BJ (cell line): ENCODE measurements at regions not wholly inside any gene's neighbourhood (a gene's known extent, or its start where the extent isn't known, plus 50 kb on each side); places are given as distances from the start of the nearest gene placed in this dataset.
"Not testable (repeated sequence)": the region's sequence is repeated elsewhere in the genome, so short reads cannot be mapped to it uniquely, and the experiment has no call there.

Source experiments
- CTCF ChIA-PET: fragments of 350-600 bp; formaldehyde crosslinking; extraction: SDS; loops from one replicate; lab custom pipeline; 2021; ENCODE audit warnings: antibody characterized with exemption, inconsistent platforms; lab: Yijun Ruan, JAX
- POLR2A ChIA-PET: fragments of 300-600 bp; sonication (Branson Sonifier 250); formaldehyde crosslinking; extraction: SDS; loops from one replicate; lab custom pipeline; 2021; ENCODE audit warnings: antibody characterized with exemption; lab: Charles Lee
- DNase-seq: peaks from one replicate; pipeline ENCODE4 v3.0.0-alpha.2; 2011; ENCODE audit warnings: low read depth
- H3K27me3 ChIP-seq: 2 replicates; pipeline ENCODE4 v1.6.0; 2011; ENCODE audit warnings: low read length; ENCODE audit not compliant: control insufficient read depth, insufficient read depth
- H3K36me3 ChIP-seq: 2 replicates; pipeline ENCODE4 v1.5.1; 2011; ENCODE audit warnings: low read length; ENCODE audit not compliant: control insufficient read depth, insufficient read depth
- H3K4me3 ChIP-seq: 2 replicates; pipeline ENCODE4 v1.5.1; 2011; ENCODE audit warnings: low read depth, mild to moderate bottlenecking, control low read depth, low read length
- TF ChIP-seq, protein P1 (sequence below): IDR thresholded peaks from 2 replicates; pipeline ENCODE4 v1.5.1; 2011; ENCODE audit warnings: low read depth, mild to moderate bottlenecking, control low read depth, inconsistent platforms, low read length, moderate library complexity; ENCODE audit not compliant: insufficient read depth

DNA sequence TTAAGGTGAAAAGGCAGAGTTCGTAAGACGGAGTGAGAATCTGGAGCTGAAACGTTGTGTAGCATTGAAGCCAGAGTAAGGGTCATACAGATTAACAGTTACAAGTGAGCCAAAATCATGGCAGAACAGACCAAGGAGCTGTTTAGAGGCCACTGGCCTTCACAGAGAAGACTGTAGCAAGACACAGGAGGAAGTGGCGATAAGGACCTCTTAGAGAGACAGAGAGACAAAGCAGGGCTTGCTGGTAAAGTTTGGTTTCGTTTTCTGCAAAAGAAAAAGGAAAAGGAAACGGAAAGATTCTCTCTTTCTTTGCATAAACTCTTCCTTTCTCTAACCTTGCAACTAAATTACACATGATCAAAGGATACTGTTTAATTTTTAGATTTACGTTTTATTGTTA is 83.0 kb downstream of the AASDHPPT start:
- Histone ChIP-seq H3K27me3 (no peaks in the 10 kb centered on the region), H3K4me3 (no peak overlapping the region), H3K36me3 (no peaks in the 10 kb centered on the region)
- no peak for DNase-seq
- ChIA-PET POLR2A (no interaction called here), CTCF (interaction anchor here (1.0 kb wide), 1 partner anchor 9 kb away, joined by 3 read pairs; no protein-coding TSS in a partner anchor)
- TF ChIP-seq, protein P1, sequence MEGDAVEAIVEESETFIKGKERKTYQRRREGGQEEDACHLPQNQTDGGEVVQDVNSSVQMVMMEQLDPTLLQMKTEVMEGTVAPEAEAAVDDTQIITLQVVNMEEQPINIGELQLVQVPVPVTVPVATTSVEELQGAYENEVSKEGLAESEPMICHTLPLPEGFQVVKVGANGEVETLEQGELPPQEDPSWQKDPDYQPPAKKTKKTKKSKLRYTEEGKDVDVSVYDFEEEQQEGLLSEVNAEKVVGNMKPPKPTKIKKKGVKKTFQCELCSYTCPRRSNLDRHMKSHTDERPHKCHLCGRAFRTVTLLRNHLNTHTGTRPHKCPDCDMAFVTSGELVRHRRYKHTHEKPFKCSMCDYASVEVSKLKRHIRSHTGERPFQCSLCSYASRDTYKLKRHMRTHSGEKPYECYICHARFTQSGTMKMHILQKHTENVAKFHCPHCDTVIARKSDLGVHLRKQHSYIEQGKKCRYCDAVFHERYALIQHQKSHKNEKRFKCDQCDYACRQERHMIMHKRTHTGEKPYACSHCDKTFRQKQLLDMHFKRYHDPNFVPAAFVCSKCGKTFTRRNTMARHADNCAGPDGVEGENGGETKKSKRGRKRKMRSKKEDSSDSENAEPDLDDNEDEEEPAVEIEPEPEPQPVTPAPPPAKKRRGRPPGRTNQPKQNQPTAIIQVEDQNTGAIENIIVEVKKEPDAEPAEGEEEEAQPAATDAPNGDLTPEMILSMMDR = no peak

DNA sequence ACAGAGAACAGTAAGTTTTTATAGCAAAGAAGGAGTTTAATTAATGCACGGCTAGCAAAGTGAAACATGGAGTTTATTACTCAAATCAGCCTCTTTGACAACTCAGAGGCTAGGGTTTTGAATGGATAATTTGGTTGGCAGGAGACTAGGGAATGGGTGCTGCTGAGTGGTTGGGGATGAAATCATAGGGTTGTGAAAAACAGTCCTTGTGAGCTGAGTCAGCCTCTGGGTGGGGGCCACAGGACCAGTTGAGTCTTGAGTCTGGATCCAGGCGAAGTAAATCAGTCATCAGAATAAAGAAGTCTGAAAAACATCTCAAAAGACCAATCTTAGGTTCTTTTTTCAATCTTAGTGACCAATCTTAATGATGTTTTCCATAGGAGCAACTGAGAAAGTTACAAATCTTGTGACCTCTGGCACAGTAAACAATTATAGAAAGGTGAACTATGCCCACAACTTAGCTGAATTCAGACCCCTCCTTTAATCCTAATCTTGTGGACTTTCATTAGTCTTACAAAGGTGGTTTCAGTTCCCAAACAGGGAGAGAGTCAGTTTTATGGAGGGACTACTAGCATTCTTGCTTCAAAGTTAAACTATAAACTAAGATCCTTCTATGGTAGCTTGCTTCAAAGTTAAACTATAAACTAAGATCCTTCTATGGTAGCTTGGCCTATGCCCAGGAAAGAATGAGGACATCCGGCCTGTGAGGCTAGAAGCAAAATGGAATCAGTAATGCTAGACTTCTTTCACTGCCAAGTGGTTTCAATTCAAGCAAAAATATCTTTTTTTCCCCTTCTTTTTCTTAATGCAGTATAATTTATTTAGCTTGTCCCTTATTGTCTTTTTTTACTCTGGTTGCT is 84.5 kb downstream of the AASDHPPT start:
- Histone ChIP-seq H3K27me3 (no peaks in the 10 kb centered on the region), H3K36me3 (no peaks in the 10 kb centered on the region), H3K4me3 (no peak overlapping the region)
- TF ChIP-seq, protein P1 = no peak
- ChIA-PET CTCF (no interaction called here), POLR2A (no interaction called here)
- no peak for DNase-seq

DNA sequence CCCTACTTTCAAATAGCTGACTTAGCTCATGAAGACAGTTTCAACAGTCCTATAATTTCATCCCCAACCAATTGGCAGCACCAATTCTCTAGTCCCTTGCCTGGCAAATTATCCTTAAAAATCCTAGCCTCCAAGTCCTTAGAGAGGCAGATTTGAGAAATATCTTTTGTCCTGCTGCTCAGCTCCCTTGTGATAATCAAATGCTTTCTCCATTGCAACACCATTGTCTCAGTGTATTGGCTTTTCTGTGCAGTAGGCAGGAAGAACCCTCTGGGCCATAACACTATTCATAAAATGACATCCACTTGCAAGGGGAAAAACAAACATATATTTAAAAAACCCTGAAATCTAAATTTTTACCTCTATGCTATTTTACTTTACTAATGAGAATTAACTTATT is 89.6 kb downstream of the AASDHPPT start:
- POLR2A ChIA-PET = no interaction called here
- TF ChIP-seq, protein P1 = no peak
- Histone ChIP-seq H3K36me3 (no peaks in the 10 kb centered on the region), H3K27me3 (no peaks in the 10 kb centered on the region), H3K4me3 (no peak overlapping the region)
- no peak for DNase-seq
- CTCF ChIA-PET = no interaction called here

DNA sequence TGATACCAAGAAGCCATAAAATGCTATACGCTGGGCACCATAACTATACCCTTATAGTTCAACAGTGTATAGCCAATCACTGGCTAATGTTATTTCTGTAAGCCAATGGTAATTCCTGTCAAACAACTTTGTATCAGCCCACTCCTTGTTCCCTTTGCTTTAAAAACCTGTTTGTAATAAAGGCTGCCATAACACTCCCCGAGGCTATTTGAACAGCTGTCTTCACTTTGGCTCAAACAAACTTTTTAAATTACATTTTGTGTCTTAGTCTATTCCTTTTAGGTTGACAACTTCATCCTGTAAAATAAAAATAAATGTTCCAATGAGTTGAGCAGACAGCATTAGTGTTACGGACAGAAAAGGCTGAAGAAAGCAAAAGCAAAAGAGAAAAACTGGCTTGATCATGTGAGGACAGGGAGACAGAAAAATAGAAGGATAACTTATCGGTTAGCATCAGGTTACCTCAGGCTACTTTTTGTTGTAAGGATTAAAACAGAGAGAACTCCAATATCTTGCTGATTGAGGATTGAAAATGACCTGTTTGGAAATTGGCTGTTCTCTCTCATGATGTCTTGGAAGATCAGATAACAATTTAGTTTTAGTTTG is 95.0 kb downstream of the AASDHPPT start:
- DNase-seq = no peak
- Histone ChIP-seq H3K4me3 (no peak overlapping the region), H3K36me3 (no peaks in the 10 kb centered on the region), H3K27me3 (no peaks in the 10 kb centered on the region)
- ChIA-PET POLR2A (no interaction called here), CTCF (no interaction called here)
- TF ChIP-seq, protein P1 = no peak

DNA sequence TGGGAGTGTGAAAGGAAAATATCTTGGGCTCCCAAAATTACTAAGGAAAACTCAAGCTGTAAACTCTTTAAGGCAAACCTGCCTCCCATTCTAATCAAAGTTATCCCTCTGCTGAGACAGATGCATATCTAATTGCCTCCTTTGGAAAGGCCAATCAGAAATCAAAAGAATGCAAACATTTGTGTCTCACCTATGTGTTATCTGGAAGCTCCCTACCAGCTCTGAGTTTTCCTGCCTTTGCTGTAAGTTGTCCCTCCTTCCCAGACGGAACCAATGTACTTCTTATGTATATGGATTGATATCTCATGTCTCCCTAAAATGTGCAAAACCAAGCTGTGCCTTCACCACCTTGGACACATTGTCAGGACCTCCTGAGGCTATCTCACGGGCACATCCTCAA is 95.8 kb downstream of the AASDHPPT start:
- H3K36me3 ChIP-seq = no peaks in the 10 kb centered on the region
- ChIA-PET POLR2A (no interaction called here), CTCF (no interaction called here)
- no peak for DNase-seq
- TF ChIP-seq, protein P1 = no peak
- no peak overlapping the region for H3K4me3 ChIP-seq
- H3K27me3 ChIP-seq = no peaks in the 10 kb centered on the region

DNA sequence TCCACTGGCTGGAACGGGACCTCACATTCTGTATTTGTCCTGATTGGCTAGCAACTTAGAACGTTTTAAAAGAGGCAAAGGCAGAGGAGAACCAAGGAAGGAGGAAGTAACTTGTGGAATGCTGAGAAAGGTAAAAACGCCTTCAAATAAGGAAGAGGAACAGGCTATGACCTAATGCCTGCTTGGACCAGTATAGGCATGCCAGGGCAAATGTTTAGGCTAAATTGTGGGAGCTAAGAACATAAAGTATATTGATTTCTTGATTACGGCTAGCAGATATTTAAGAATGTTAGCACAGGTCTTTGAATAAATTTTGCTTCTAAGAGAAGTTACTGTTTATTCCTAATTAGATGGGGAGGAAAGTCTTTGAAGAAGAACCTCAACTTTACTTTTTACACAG is 96.5 kb downstream of the AASDHPPT start:
- CTCF ChIA-PET, H3K4me3 ChIP-seq, H3K27me3 ChIP-seq, DNase-seq, POLR2A ChIA-PET, H3K36me3 ChIP-seq: not testable (repeated sequence)
